ENCODE measurements at regions not wholly inside any gene's neighbourhood (a gene's known extent, or its start where the extent isn't known, plus 50 kb on each side); places are given as distances from the start of the nearest gene placed in this dataset.
"Not testable (repeated sequence)": the region's sequence is repeated elsewhere in the genome, so short reads cannot be mapped to it uniquely, and the experiment has no call there.

- DNase-seq = no peak
Observed at GRCh38 chr6:119511024-119511423, 161.5 kb upstream of the MAN1A1 start.

GRCh38 chr6:119510246-119510645, 160.7 kb upstream of the MAN1A1 start:
- no peak for DNase-seq

GRCh38 chr6:119506631-119507174, 157.1 kb upstream of the MAN1A1 start:
- DNase-seq = no peak

- no peak for DNase-seq
Observed at GRCh38 chr6:119501798-119502483, 152.4 kb upstream of the MAN1A1 start.

- DNase-seq = no peak
Observed at GRCh38 chr6:119499797-119500196, 150.2 kb upstream of the MAN1A1 start.

- DNase-seq = no peak
Observed at GRCh38 chr6:119497988-119498727, 148.6 kb upstream of the MAN1A1 start.

- no peak for DNase-seq
Observed at GRCh38 chr6:119495230-119495683, 145.7 kb upstream of the MAN1A1 start.

DNA sequence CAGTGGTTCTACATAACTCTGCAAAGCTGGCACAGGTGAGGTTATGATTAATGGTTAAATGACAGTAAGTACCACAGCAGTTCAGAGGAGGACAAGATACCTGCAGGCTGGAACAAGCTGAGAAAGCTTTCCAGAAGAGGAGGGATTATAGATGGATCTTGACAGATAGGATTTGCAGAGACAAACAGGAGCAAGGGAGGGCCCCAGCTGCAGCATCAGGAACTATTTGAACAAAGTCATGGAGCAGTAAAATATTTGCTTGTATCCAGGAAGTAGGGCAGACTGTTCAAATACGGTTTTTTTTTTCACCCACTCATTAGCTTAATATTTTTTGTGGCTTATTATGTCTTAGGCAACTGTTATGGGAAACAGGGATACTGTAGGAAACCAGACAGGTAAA, 144.4 kb upstream of the MAN1A1 start:
- no peak for DNase-seq

DNA sequence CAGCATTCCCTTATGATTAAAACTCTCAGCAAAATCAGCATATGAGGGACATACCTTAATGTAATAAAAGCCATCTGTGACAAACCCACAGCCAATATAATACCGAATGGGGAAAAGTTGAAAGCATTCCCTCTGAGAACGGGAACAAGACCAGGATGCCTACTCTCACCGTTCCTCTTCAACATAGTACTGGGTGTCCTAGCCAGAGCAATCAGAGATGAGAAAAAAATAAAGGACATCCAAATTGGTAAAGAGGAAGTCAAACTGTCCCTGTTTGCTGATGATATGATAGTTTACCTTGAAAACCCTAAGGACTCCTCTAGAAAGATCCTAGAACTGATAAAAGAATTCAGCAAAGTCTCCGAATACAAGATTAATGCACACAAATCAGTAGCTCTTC, 141.6 kb upstream of the MAN1A1 start:
- not testable (repeated sequence) for DNase-seq

GRCh38 chr6:119490050-119490449, 140.5 kb upstream of the MAN1A1 start:
- not testable (repeated sequence) for DNase-seq

- DNase-seq = no peak
Observed at GRCh38 chr6:119484598-119484997, 135.0 kb upstream of the MAN1A1 start.

GRCh38 chr6:119483908-119484307, 134.3 kb upstream of the MAN1A1 start:
- no peak for DNase-seq

DNA sequence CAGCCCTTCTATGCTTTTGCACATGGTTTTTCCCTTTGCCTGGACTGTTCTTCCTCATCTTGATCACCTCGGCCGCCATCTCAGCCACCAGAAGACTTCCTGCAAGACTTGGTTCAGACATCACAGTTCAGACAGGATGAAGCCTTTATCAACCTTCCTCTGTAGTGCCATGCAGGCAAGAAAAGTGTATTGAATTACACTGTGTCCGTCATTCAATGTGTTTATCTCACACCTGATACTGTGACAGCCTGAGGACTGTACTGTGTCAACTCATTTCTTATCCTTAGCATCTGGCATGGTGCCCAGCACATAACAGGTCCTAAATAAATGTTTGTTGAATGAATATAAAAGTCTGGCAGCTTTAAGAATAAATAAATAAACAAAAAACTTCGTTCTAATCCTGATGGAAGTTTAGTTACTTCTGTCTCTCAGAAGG, 133.3 kb upstream of the MAN1A1 start:
- DNase-seq = no peak

GRCh38 chr6:119481976-119482375, 132.4 kb upstream of the MAN1A1 start:
- no peak for DNase-seq

DNA sequence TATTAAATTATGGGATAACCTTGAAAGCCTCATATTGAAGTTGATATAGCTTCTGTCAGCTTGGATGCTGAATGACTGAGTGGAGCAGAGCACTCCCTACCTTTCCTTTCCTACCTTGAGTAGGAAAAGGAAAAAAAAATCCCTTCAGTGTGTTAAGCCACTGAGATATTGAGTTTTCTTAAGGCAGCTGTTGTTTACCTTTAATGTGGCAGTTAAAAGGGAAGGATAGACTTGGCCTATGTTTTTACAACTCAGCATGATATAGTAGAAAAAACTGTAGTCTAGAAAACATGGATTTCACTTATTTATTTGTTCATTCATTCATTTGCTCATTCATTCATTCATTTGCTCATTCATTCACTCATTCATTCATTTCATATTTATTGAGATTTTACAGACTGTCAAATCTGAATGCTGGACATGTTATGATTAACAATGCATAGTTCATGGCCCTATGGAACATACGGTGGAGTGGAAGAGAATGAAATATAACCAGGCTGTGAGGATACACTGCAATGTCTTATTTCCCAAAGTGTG, 131.5 kb upstream of the MAN1A1 start:
- DNase-seq = no peak

DNA sequence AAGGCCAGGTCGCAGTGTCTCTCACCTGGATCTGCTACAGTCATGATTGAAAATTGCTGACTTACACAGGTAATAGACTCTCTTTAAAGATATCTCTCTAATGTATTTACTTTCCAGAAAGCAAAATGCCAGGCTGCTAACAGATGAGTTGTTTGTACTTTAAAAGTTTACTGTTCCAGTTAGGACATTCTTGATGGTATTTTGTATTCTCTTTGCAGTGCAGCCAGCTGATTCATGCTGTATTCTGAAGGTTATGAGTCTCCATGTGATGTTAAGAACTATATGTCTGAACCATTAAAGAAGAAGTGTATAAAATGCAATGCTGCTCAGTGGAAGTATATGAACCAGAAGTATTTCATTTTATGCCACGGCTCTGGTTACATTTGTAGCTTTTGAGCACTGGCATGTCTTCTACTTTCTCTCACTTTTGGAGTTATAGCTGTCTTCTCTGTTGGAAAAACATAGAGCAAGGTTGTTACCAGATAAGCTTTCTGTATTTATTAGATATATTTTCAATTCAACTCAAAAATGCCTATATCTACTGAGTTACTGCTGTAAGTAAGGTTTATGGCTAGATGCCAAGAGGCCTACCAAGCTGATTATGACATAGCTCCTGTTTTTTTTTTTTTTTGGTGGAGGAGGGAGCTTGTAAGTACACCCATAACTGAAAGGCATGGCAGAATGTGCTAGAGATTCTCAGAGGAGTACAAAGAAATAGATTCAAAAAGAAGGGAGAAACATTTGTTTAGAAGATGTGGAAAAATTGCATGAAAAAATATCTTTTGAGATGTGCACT, 130.5 kb upstream of the MAN1A1 start:
- DNase-seq = no peak

- DNase-seq = no peak
Observed at GRCh38 chr6:119476554-119476953, 127.0 kb upstream of the MAN1A1 start.

DNA sequence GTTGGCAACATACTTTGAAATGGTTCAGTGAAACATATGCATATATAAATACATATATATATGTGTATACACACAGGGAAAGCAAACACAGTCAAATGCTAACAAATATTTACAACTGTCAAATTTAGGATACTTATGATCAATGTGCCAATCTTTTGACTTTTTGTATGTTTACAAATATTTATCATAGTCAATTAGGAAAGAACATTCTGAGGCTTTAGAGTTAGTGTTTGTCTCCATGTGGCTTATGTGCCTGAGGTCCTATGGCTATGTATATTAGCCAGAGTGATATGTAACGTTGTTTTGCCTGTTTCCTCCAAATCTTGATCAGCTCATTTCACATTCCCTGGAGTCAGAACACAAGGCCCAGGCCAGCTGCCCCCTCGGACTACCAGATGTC, 126.5 kb upstream of the MAN1A1 start:
- DNase-seq = no peak

DNA sequence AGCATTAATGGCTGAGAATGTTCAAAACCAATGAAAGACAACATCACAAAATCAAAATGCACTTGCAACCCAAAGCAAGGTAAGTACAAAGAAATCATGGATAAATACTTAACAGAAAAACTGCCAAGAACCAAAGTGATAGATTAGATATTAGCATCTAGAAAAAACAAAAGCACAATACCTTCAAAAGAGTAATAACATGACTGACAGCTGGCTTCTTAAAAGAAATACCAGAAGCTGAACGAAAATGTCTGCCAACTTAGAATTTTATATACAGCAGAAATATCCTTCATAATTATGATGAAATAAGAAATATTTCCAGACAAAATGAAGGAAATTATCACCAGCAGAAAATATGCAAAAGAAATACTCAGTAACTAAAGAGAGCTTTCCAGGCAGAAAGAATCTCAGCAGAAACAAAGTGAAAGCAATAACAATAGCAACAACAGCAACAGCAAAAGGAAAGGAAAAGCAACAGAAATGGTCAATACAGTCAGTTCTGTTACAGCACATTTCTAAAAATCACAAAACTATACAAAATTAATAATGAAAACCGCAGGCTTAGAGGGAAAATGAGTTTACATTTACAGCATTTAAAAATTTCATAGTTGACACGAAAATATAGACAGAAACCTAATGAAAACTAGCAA, 121.5 kb upstream of the MAN1A1 start:
- DNase-seq = no peak

GRCh38 chr6:119467488-119468081, 118.0 kb upstream of the MAN1A1 start:
- no peak for DNase-seq

- no peak for DNase-seq
Observed at GRCh38 chr6:119466226-119466625, 116.7 kb upstream of the MAN1A1 start.

DNA sequence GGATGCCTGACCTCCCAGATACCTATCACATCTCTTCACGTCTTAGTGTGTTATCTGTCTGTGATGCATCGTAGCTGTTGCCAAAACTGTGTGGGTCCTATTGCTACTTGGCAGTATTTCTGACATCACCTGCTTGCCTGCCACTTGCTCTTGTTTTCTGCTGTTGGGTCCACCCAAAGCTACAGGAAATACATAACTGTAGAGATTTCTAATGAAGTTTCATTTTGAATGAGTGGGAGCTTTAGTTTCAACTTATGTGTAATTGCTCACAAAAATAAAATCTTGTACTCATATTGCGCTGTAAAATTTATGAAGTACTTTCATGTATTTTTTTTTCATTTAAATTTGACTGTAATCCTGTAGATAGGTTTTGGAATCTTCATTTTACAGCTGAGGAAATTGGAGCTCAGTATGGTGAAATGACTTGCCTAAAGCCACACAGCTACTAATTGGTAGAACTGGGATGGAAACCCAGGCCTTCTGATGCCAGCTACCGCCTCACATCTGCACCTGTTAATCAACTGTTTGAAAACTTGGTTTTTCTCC, 113.6 kb upstream of the MAN1A1 start:
- DNase-seq = no peak

Measured in GOT3 (cell line).